ENCODE measurements at regions not wholly inside any gene's neighbourhood (a gene's known extent, or its start where the extent isn't known, plus 50 kb on each side); places are given as distances from the start of the nearest gene placed in this dataset.

GRCh38 chr5:175579742-175580432, 78.0 kb upstream of the HRH2 start:
- peaks cover 4% of the 10 kb centered on the region for H3K36me3 Mint-ChIP-seq
- peak overlapping the region; percentile 77 for H3K27ac Mint-ChIP-seq
- peaks cover 1% of the 10 kb centered on the region for H3K27me3 Mint-ChIP-seq
- peaks cover 3% of the 10 kb centered on the region for H3K9me3 Mint-ChIP-seq (ENCODE audit: low read depth)
- peaks cover 13% of the 10 kb centered on the region for H3K4me1 Mint-ChIP-seq (ENCODE audit: low read depth)
- peak overlapping the region; percentile 30 for H3K4me3 Mint-ChIP-seq

- Mint-ChIP-seq H3K4me1 (ENCODE audit: low read depth) (peaks cover 13% of the 10 kb centered on the region), H3K27ac (no peak overlapping the region), H3K4me3 (no peak overlapping the region), H3K9me3 (ENCODE audit: low read depth) (peaks cover 3% of the 10 kb centered on the region), H3K27me3 (no peaks in the 10 kb centered on the region), H3K36me3 (peaks cover 4% of the 10 kb centered on the region)
Observed at GRCh38 chr5:175582697-175583096, 75.2 kb upstream of the HRH2 start.

GRCh38 chr5:175585567-175585966, 72.3 kb upstream of the HRH2 start:
- H3K36me3 Mint-ChIP-seq, result peaks cover 2% of the 10 kb centered on the region
- H3K4me3 Mint-ChIP-seq, result no peak overlapping the region
- peaks cover 3% of the 10 kb centered on the region for H3K4me1 Mint-ChIP-seq (ENCODE audit: low read depth)
- H3K27me3 Mint-ChIP-seq, result no peaks in the 10 kb centered on the region
- peaks cover 3% of the 10 kb centered on the region for H3K9me3 Mint-ChIP-seq (ENCODE audit: low read depth)
- no peak overlapping the region for H3K27ac Mint-ChIP-seq

GRCh38 chr5:175588709-175589429, 69.0 kb upstream of the HRH2 start:
- no peaks in the 10 kb centered on the region for H3K9me3 Mint-ChIP-seq (ENCODE audit: low read depth)
- no peak overlapping the region for H3K4me3 Mint-ChIP-seq
- peaks cover under 1% of the 10 kb centered on the region for H3K36me3 Mint-ChIP-seq
- no peak overlapping the region for H3K27ac Mint-ChIP-seq
- H3K27me3 Mint-ChIP-seq, result no peaks in the 10 kb centered on the region
- peaks cover 3% of the 10 kb centered on the region for H3K4me1 Mint-ChIP-seq (ENCODE audit: low read depth)

- Mint-ChIP-seq H3K36me3 (no peaks in the 10 kb centered on the region), H3K4me1 (ENCODE audit: low read depth) (peaks cover 3% of the 10 kb centered on the region), H3K4me3 (no peak overlapping the region), H3K27me3 (no peaks in the 10 kb centered on the region), H3K27ac (no peak overlapping the region), H3K9me3 (ENCODE audit: low read depth) (no peaks in the 10 kb centered on the region)
Observed at GRCh38 chr5:175589714-175590113, 68.2 kb upstream of the HRH2 start.

- Mint-ChIP-seq H3K27ac (no peak overlapping the region), H3K27me3 (no peaks in the 10 kb centered on the region), H3K9me3 (ENCODE audit: low read depth) (no peaks in the 10 kb centered on the region), H3K4me3 (no peak overlapping the region), H3K36me3 (no peaks in the 10 kb centered on the region), H3K4me1 (ENCODE audit: low read depth) (peaks cover 3% of the 10 kb centered on the region)
Observed at GRCh38 chr5:175590471-175590881, 67.4 kb upstream of the HRH2 start.

GRCh38 chr5:175591293-175591692, 66.6 kb upstream of the HRH2 start:
- Mint-ChIP-seq H3K27me3 (no peaks in the 10 kb centered on the region), H3K9me3 (ENCODE audit: low read depth) (no peaks in the 10 kb centered on the region), H3K4me1 (ENCODE audit: low read depth) (peaks cover 3% of the 10 kb centered on the region), H3K27ac (no peak overlapping the region), H3K36me3 (no peaks in the 10 kb centered on the region), H3K4me3 (no peak overlapping the region)

GRCh38 chr5:175593794-175594193, 64.1 kb upstream of the HRH2 start:
- Mint-ChIP-seq H3K9me3 (ENCODE audit: low read depth) (no peaks in the 10 kb centered on the region), H3K4me1 (ENCODE audit: low read depth) (peaks cover 3% of the 10 kb centered on the region), H3K27ac (no peak overlapping the region), H3K27me3 (no peaks in the 10 kb centered on the region), H3K4me3 (no peak overlapping the region), H3K36me3 (no peaks in the 10 kb centered on the region)

- Mint-ChIP-seq H3K9me3 (ENCODE audit: low read depth) (no peaks in the 10 kb centered on the region), H3K27ac (no peak overlapping the region), H3K36me3 (no peaks in the 10 kb centered on the region), H3K27me3 (no peaks in the 10 kb centered on the region), H3K4me3 (no peak overlapping the region), H3K4me1 (ENCODE audit: low read depth) (no peaks in the 10 kb centered on the region)
Observed at GRCh38 chr5:175595905-175596304, 62.0 kb upstream of the HRH2 start.

GRCh38 chr5:175596761-175597189, 61.1 kb upstream of the HRH2 start:
- Mint-ChIP-seq H3K9me3 (ENCODE audit: low read depth) (no peaks in the 10 kb centered on the region), H3K27ac (no peak overlapping the region), H3K4me3 (no peak overlapping the region), H3K4me1 (ENCODE audit: low read depth) (no peaks in the 10 kb centered on the region), H3K27me3 (no peaks in the 10 kb centered on the region), H3K36me3 (no peaks in the 10 kb centered on the region)

GRCh38 chr5:175597718-175598117, 60.2 kb upstream of the HRH2 start:
- H3K4me1 Mint-ChIP-seq (ENCODE audit: low read depth), result no peaks in the 10 kb centered on the region

GRCh38 chr5:175598774-175599173, 59.1 kb upstream of the HRH2 start:
- H3K9me3 Mint-ChIP-seq (ENCODE audit: low read depth), result no peaks in the 10 kb centered on the region
- H3K4me1 Mint-ChIP-seq (ENCODE audit: low read depth), result no peaks in the 10 kb centered on the region
- no peak overlapping the region for H3K4me3 Mint-ChIP-seq
- H3K36me3 Mint-ChIP-seq, result no peaks in the 10 kb centered on the region
- H3K27me3 Mint-ChIP-seq, result no peaks in the 10 kb centered on the region
- H3K27ac Mint-ChIP-seq, result no peak overlapping the region

More at GRCh38 chr5:175597718-175598117, 60.2 kb upstream of the HRH2 start:
- Mint-ChIP-seq H3K9me3 (ENCODE audit: low read depth) (no peaks in the 10 kb centered on the region), H3K27ac (no peak overlapping the region), H3K36me3 (no peaks in the 10 kb centered on the region), H3K4me3 (no peak overlapping the region), H3K27me3 (no peaks in the 10 kb centered on the region)

- Mint-ChIP-seq H3K9me3 (ENCODE audit: low read depth) (no peaks in the 10 kb centered on the region), H3K27ac (no peak overlapping the region), H3K4me1 (ENCODE audit: low read depth) (no peaks in the 10 kb centered on the region), H3K36me3 (no peaks in the 10 kb centered on the region), H3K27me3 (no peaks in the 10 kb centered on the region), H3K4me3 (no peak overlapping the region)
Observed at GRCh38 chr5:175599210-175599609, 58.7 kb upstream of the HRH2 start.

- Mint-ChIP-seq H3K36me3 (no peaks in the 10 kb centered on the region), H3K27me3 (peaks cover 2% of the 10 kb centered on the region), H3K4me3 (no peak overlapping the region), H3K27ac (no peak overlapping the region), H3K4me1 (ENCODE audit: low read depth) (peaks cover 8% of the 10 kb centered on the region), H3K9me3 (ENCODE audit: low read depth) (no peaks in the 10 kb centered on the region)
Observed at GRCh38 chr5:175603987-175604739, 53.7 kb upstream of the HRH2 start.

- Mint-ChIP-seq H3K36me3 (peaks cover 3% of the 10 kb centered on the region), H3K4me3 (no peak overlapping the region), H3K27me3 (peaks cover 2% of the 10 kb centered on the region), H3K27ac (no peak overlapping the region), H3K4me1 (ENCODE audit: low read depth) (peaks cover 21% of the 10 kb centered on the region), H3K9me3 (ENCODE audit: low read depth) (no peaks in the 10 kb centered on the region)
Observed at GRCh38 chr5:175606409-175606808, 51.5 kb upstream of the HRH2 start.

Data from activated naive CD8-positive, alpha-beta T cell (primary cell).